H1 (cell line): ENCODE measurements at regions not wholly inside any gene's neighbourhood (a gene's known extent, or its start where the extent isn't known, plus 50 kb on each side); places are given as distances from the start of the nearest gene placed in this dataset.

Experiments used
- BRCA1 ChIP-seq: IDR thresholded peaks from 2 replicates; pipeline ENCODE4 v1.6.1; 2012; ENCODE audit warnings: low read depth, low read length, improper control_type of control experiment
- CBX8 ChIP-seq: fragments of 300-800, 300-1000 bp; sonication (generic); IDR thresholded peaks from 2 replicates; pipeline ENCODE4 v1.7.1; 2016; ENCODE audit warnings: low read depth, low read length, borderline replicate concordance
- HDAC6 ChIP-seq: IDR thresholded peaks from one replicate; pipeline ENCODE4 v1.7.1; 2012; ENCODE audit warnings: low read depth, mild to moderate bottlenecking, inconsistent platforms, low read length, moderate library complexity
- JUND ChIP-seq: IDR thresholded peaks from 2 replicates; pipeline ENCODE4 v1.6.1; 2011; ENCODE audit warnings: mild to moderate bottlenecking, improper control_type of control experiment, low read length
- PHF8 ChIP-seq: fragments of 200-600 bp; sonication (generic); conservative IDR thresholded peaks from 2 replicates; pipeline ENCODE4 v1.7.1; 2012; ENCODE audit warnings: low read depth, mild to moderate bottlenecking, inconsistent platforms, low read length, moderate library complexity
- TF ChIP-seq, protein P1 (sequence below): IDR thresholded peaks from 2 replicates; pipeline ENCODE4 v1.6.1; 2011; ENCODE audit warnings: low read depth, mild to moderate bottlenecking, low read length; ENCODE audit not compliant: insufficient read depth

GRCh38 chr16:60091071-60091470, 1357.0 kb upstream of the GOT2 start (continued):
- TF ChIP-seq CBX8 (no peak), PHF8 (no peak), BRCA1 (no peak), JUND (no peak), HDAC6 (no peak)
- TF ChIP-seq, protein P1, sequence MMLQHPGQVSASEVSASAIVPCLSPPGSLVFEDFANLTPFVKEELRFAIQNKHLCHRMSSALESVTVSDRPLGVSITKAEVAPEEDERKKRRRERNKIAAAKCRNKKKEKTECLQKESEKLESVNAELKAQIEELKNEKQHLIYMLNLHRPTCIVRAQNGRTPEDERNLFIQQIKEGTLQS, result no peak
